ENCODE measurements at regions not wholly inside any gene's neighbourhood (a gene's known extent, or its start where the extent isn't known, plus 50 kb on each side); places are given as distances from the start of the nearest gene placed in this dataset.
"Not testable (repeated sequence)": the region's sequence is repeated elsewhere in the genome, so short reads cannot be mapped to it uniquely, and the experiment has no call there.

DNA sequence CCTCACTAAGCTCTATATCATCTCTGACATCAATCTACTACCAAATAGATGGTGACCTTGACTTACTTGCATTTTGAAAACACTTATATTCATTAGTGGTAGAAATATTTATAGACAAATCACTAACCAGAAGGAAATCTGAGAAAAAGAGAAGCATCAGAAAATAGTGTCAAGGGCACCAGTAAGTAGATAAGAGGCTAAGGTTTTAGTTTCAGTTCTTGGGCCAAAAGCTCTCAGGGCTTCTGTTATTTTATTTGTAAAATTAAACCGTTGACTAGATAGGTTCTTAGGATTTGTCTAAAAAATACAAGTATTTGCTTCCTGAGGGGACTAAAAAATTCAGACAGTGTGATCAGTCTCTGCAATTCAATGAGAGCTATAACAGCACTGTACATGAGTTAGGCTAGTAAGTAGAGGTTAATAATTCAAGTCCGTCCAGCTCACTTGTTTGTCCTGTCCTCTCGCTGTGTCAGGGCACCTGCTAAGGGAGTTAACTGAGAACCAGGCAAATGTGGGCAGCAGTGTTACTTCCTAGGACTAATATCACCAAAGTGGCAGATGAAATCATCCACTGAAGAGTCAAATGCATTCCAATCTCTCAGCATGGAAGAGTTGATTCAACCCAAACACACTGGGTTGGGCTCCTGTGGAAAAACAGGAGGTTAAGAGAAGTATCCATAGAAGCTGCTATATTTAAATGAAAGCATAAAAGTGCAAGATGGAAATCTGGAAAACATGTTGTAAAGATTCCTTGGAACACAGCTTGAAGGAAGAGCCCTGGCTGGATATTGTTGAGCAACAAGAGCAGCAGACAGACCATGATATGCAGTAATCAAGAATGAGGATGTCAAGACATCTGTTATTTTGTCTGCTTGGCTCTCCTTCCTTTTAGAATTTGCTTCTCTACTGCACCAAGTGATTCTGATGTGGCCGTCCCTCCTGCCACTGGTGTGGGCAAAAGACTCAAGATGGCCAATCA lies 134.9 kb upstream of the ZBTB20 start:
- Mint-ChIP-seq H3K27me3 (peaks cover 2% of the 10 kb centered on the region), H3K4me1 (no peaks in the 10 kb centered on the region), H3K4me3 (no peak overlapping the region), H3K27ac (no peak overlapping the region), H3K36me3 (ENCODE audit: low read depth) (peaks cover 2% of the 10 kb centered on the region), H3K9me3 (peaks cover 4% of the 10 kb centered on the region)
- DNase-seq (no peak), ATAC-seq (no peak)

DNA sequence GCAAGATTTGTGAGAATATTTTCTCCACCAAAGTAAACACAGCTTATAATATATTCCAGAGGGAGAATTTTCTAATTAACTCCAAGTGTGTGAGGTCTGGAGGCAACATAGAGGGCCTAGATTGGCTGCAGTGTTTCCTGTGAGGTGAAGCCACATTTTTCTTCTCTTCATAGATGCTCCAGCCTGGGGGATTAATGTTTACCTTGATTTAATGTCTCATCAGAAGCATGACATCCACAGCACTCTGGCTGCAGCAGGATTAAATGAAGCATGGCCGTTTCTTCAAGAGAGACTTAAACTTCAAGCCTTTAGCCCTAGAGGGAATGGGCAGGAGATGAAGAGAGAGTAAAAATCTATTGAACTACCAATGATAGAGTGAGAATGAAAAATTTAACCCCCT lies 137.9 kb upstream of the ZBTB20 start:
- ATAC-seq: no peak
- Mint-ChIP-seq H3K9me3 (no peaks in the 10 kb centered on the region), H3K4me3 (no peak overlapping the region), H3K36me3 (ENCODE audit: low read depth) (no peaks in the 10 kb centered on the region), H3K27me3 (no peaks in the 10 kb centered on the region), H3K27ac (no peak overlapping the region), H3K4me1 (no peaks in the 10 kb centered on the region)
- DNase-seq: no peak

DNA sequence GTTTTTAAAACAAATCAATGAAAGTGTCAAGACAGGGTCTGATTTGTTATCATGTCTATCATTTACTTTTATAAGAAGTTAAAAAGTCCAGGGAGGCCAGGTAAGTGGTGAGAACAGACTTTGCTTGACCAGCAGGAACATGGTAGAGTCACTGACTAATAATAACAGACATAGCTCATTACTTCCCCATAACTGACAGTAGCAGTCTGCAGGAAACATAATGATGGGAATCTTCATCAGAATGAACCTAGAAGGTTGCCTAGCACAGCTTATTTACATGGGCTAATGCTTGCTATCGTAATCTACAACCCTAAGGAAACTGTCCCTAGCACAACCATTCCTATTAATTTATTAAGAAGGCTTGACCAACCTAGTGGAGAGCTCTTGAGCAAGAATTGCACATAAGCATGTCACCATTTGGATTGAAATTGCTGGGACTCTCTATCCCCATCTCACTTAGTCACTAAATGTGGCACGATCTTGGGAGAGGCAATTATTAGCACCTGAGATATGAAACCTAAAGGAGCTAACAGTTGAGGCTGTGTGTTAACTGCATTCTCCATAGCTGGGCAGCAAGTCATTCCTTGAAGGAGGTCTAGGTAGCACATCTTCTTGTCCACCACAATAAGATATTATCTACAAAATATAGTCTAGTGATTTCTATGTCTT lies 139.6 kb upstream of the ZBTB20 start:
- DNase-seq: no peak

DNA sequence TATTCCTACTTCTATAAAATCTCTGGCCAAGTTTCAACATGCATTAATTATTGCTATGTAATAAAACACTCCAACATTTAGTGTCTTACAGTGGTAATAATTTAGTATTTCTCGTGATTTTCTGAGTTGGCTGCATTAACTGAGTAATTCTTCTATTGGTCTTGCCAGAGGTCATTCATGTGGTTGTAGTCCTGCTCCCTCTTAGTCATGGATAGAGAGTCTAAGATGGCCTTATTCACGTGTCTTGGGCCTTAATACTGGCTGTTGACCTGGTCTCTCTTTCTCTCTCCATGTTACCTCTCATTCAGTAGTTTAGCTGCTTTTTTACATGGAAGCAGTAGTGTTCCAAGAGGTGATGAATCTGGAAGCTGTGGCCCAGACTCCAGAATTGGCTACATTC lies 140.1 kb upstream of the ZBTB20 start:
- no peaks in the 10 kb centered on the region for H3K27me3 Mint-ChIP-seq
- no peak overlapping the region for H3K4me3 Mint-ChIP-seq
- H3K36me3 Mint-ChIP-seq (ENCODE audit: low read depth): no peaks in the 10 kb centered on the region
- ATAC-seq (no peak), DNase-seq (no peak)
- no peaks in the 10 kb centered on the region for H3K9me3 Mint-ChIP-seq
- H3K4me1 Mint-ChIP-seq: no peaks in the 10 kb centered on the region
- no peak overlapping the region for H3K27ac Mint-ChIP-seq

More for the DNA sequence above, 139.6 kb upstream of the ZBTB20 start:
- Mint-ChIP-seq H3K9me3 (no peaks in the 10 kb centered on the region), H3K36me3 (ENCODE audit: low read depth) (no peaks in the 10 kb centered on the region), H3K4me3 (no peak overlapping the region), H3K4me1 (no peaks in the 10 kb centered on the region), H3K27ac (no peak overlapping the region), H3K27me3 (no peaks in the 10 kb centered on the region)
- no peak for ATAC-seq

DNA sequence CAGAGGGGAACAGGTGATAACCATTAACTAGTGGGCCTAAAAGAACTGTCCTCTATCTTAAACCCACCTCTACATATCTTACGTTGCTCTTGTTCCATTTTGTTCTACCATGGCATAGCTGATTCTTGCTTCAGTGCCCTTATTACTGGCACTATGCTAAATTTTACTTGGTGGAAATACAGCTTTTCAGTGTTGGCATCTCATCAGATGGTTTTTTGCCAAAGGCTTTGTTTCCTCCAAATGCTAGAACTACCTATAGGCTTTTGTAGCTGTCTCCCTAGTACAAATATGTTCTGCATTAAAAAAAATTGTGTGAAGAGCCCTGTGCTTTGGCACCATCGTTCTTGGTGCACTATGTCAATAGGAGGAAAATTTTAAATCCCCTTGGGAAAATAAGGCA lies 145.0 kb upstream of the ZBTB20 start:
- Mint-ChIP-seq H3K27ac (no peak overlapping the region), H3K27me3 (no peaks in the 10 kb centered on the region), H3K36me3 (ENCODE audit: low read depth) (no peaks in the 10 kb centered on the region), H3K4me1 (no peaks in the 10 kb centered on the region), H3K4me3 (no peak overlapping the region), H3K9me3 (no peaks in the 10 kb centered on the region)
- ATAC-seq (no peak), DNase-seq (no peak)

DNA sequence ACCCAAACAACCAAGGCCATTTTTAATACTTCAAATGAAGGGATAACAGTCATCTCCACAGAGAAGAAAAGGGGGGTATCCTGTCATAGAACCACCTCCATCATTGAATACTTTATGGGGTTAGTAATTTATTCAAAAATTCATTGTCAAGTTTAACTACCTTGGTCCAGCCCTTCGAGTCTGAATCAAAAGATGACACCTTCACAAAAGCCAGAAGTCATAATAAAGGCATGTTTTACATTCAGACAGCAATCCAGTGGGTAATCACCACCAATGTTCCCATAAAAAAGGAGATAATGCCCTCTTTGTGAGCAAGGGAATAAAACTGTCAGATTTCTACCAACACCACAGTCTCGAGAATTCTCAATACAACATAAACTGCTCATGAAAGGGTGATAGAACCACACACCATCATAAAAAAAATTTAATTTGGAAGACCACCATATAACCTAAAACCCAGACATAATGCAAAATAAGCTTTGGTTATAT lies 145.6 kb upstream of the ZBTB20 start:
- Mint-ChIP-seq H3K36me3 (ENCODE audit: low read depth) (no peaks in the 10 kb centered on the region), H3K9me3 (no peaks in the 10 kb centered on the region), H3K4me3 (no peak overlapping the region), H3K27ac (no peak overlapping the region), H3K27me3 (no peaks in the 10 kb centered on the region), H3K4me1 (no peaks in the 10 kb centered on the region)
- DNase-seq: no peak
- no peak for ATAC-seq

DNA sequence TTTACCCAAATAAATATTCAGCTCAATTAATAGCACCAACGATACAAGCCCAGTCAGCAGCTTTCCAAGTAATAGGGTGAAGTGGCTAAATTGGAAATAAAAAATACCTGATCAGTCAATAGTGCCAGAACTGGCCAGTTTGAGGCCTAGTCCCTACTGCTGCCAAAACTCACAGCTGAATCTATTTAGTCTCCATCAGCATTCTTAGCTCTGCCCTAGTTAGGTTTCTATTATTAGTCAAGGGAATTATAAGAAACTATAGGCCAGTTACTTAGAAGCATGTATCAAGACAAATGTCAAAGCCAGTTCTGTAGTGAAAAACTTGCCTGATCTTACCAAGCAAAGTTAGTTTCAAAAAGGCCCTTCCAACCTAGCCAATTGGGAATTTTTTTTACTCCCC lies 146.2 kb upstream of the ZBTB20 start:
- Mint-ChIP-seq H3K4me1 (no peaks in the 10 kb centered on the region), H3K4me3 (no peak overlapping the region), H3K27me3 (no peaks in the 10 kb centered on the region), H3K36me3 (ENCODE audit: low read depth) (no peaks in the 10 kb centered on the region), H3K9me3 (no peaks in the 10 kb centered on the region), H3K27ac (no peak overlapping the region)
- no peak for ATAC-seq
- no peak for DNase-seq

DNA sequence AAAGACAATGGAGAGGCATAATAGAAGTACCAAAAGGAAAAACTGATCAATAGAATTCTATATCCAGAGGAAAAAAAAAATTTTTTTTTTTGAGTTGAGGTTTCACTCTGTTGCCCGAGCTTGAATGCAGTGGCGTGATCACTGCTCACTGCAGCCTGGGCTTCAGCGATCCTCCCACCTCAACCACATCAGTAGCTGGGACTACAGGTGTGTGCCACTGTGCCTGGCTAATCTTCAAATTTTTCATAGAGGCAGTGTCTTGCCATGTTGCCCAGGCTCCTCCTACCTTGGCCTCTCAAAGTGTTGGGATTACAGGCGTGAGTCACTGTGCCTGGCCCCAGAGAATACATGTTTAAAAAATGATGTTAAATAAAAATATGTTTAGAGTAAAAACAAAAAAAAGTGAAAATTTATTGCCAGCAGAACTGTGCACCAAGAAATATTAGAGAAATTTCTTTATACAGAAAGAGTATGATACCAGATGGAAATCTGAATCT lies 154.3 kb upstream of the ZBTB20 start:
- ATAC-seq: no peak
- H3K27me3 Mint-ChIP-seq: peaks cover 2% of the 10 kb centered on the region
- no peak overlapping the region for H3K4me3 Mint-ChIP-seq
- no peaks in the 10 kb centered on the region for H3K36me3 Mint-ChIP-seq (ENCODE audit: low read depth)
- no peaks in the 10 kb centered on the region for H3K4me1 Mint-ChIP-seq
- H3K27ac Mint-ChIP-seq: no peak overlapping the region
- no peak for DNase-seq
- peaks cover 3% of the 10 kb centered on the region for H3K9me3 Mint-ChIP-seq

DNA sequence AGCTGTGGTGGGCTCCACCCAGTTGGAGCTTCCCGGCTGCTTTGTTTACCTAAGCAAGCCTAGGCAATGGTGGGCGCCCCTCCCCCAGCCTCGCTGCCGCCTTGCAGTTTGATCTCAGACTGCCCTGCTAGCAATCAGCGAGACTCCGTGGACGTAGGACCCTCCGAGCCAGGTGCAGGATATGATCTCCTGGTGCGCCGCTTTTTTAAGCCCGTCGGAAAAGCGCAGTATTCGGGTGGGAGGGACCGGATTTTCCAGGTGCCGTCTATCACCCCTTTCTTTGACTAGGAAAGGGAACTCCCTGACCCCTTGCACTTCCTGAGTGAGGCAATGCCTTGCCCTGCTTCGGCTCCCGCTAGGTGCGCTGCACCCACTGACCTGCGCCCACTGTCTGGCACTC lies 170.9 kb upstream of the ZBTB20 start:
- not testable (repeated sequence) for H3K4me3 Mint-ChIP-seq; H3K4me1 Mint-ChIP-seq; DNase-seq; H3K9me3 Mint-ChIP-seq; ATAC-seq; H3K36me3 Mint-ChIP-seq (ENCODE audit: low read depth); H3K27ac Mint-ChIP-seq; H3K27me3 Mint-ChIP-seq

DNA sequence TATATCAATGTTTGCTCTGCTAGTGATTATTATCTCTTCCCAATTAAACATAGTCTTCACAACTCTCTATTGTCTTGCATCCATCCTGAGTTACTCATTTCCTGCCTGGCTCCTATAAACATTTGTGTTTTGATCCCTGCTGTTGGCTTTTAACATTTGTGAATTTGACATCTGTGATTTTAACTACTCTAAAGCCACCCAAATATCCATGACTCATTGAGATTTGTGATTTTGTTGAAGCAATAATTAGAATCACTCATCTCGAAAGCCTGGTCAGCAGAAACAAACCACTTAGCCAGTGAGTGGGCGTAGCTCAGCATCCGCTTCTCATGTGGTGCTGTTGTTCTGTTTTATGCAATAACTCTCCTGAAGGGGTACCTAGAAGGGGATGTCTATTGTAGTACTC lies 174.3 kb upstream of the ZBTB20 start:
- no peak overlapping the region for H3K4me3 Mint-ChIP-seq
- peaks cover 2% of the 10 kb centered on the region for H3K27me3 Mint-ChIP-seq
- H3K9me3 Mint-ChIP-seq: no peaks in the 10 kb centered on the region
- H3K36me3 Mint-ChIP-seq (ENCODE audit: low read depth): no peaks in the 10 kb centered on the region
- ATAC-seq (no peak), DNase-seq (no peak)
- no peak overlapping the region for H3K27ac Mint-ChIP-seq
- no peaks in the 10 kb centered on the region for H3K4me1 Mint-ChIP-seq

DNA sequence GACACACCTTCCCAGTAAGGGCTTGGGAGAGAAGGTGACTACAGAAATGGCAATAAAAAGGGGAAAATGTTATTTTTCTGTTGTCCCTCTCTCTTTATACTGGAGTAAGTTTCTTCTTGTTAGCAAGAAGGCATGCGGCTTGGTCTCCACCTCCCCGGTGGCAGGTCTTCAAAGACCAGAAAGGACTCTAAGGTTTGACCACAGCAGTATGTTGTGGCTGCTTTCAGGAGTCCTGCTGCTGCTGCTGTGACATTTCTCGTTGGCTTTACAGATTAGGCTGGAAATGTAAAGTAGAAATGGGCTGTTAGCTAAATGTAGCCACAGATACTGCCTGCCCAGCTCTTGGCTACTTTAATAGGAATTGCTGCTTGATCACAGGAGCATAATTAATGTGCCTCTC lies 175.8 kb upstream of the ZBTB20 start:
- ATAC-seq: no peak
- Mint-ChIP-seq H3K36me3 (ENCODE audit: low read depth) (no peaks in the 10 kb centered on the region), H3K9me3 (no peaks in the 10 kb centered on the region), H3K27me3 (peaks cover 2% of the 10 kb centered on the region), H3K4me3 (no peak overlapping the region), H3K4me1 (no peaks in the 10 kb centered on the region), H3K27ac (no peak overlapping the region)
- no peak for DNase-seq

DNA sequence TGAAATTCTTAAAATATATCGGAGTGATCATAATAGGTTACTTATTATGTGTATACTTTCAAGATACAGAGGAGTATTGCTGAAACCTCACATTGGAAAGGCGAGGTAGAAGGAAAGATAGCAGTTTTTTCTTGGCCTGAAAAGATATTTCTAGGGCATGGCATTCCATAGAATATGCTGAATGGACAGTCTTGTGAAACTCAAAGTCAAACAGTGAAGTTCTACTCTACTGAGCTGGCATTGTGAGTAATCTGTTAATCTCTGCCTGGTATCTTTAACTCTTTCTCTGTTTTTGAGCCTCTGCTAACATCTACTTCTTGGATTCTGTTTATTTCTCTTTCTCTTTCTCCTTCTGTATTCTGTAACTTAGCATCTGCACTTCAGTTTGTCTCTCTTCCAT lies 176.3 kb upstream of the ZBTB20 start:
- H3K4me3 Mint-ChIP-seq: no peak overlapping the region
- no peaks in the 10 kb centered on the region for H3K4me1 Mint-ChIP-seq
- DNase-seq (no peak), ATAC-seq (no peak)
- no peaks in the 10 kb centered on the region for H3K36me3 Mint-ChIP-seq (ENCODE audit: low read depth)
- no peaks in the 10 kb centered on the region for H3K9me3 Mint-ChIP-seq
- H3K27ac Mint-ChIP-seq: no peak overlapping the region
- H3K27me3 Mint-ChIP-seq: peaks cover 2% of the 10 kb centered on the region

DNA sequence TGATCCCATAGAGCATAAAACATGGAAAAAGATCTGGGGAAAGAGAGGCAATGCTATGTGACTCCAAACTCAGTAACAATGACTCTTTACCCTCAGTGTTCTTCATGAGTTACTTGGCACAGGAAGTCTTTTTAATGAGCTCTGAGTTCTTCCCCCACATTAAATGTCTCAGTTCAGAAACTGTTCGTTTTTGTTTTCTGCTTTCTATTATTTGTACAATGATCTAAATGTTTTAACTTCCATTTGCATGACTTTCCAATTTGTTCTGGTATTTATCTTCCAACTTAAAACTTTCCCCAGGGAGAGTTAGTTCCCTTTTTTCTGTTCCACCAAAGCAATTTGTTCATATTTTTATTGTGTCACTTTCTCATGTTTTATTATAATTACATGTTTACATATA lies 177.0 kb upstream of the ZBTB20 start:
- no peak for DNase-seq

DNA sequence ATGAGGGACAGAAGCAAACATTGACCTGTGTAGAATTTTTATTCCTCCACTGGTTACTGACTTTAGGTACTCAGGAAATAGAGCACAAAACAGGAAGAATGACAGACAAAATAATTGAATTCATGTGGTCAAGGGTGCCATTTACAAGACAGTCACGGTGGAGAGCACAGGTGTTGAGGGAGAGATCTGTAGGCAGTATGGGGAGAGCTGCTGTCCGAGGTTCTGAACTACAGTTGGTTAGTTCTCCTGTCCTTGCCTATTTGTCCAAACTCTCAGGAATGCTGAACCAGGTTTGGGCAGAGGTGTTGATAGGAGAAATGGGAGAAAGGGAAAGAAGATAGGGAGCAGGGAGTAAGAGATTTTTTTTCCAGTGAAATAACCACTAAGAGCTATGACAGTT lies 178.5 kb upstream of the ZBTB20 start:
- Mint-ChIP-seq H3K27me3 (peaks cover 2% of the 10 kb centered on the region), H3K9me3 (no peaks in the 10 kb centered on the region), H3K4me3 (no peak overlapping the region), H3K4me1 (no peaks in the 10 kb centered on the region), H3K27ac (no peak overlapping the region), H3K36me3 (ENCODE audit: low read depth) (no peaks in the 10 kb centered on the region)
- ATAC-seq (no peak), DNase-seq (peak; percentile 4)

More for the DNA sequence above, 177.0 kb upstream of the ZBTB20 start:
- Mint-ChIP-seq H3K9me3 (no peaks in the 10 kb centered on the region), H3K36me3 (ENCODE audit: low read depth) (no peaks in the 10 kb centered on the region), H3K27ac (no peak overlapping the region), H3K27me3 (peaks cover 2% of the 10 kb centered on the region), H3K4me1 (no peaks in the 10 kb centered on the region), H3K4me3 (no peak overlapping the region)
- no peak for ATAC-seq

DNA sequence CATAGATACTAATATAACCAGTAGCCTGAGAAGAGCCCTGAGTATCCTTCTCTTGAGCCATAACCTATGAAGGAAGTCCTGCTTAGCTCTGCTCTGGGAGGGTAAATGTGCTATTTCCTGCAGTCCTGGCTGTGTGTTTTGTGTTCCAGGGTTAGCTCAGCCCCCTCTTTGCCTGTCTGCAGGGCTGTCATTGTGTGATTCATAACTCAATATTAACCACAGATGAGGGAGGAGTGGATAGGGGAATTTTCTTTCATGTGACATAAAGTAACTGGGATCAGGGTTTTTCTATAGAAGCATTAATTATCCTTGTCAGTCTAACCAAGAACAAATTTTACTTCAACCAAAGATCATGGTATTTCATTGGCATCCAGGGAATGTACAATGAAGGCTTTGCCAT lies 183.3 kb upstream of the ZBTB20 start:
- no peak for ATAC-seq
- H3K36me3 Mint-ChIP-seq (ENCODE audit: low read depth): no peaks in the 10 kb centered on the region

More for the DNA sequence above, 183.3 kb upstream of the ZBTB20 start:
- no peak overlapping the region for H3K4me3 Mint-ChIP-seq
- no peak for DNase-seq
- no peak overlapping the region for H3K27ac Mint-ChIP-seq
- peaks cover 2% of the 10 kb centered on the region for H3K27me3 Mint-ChIP-seq
- no peaks in the 10 kb centered on the region for H3K9me3 Mint-ChIP-seq
- no peaks in the 10 kb centered on the region for H3K4me1 Mint-ChIP-seq
